ENCODE measurements at regions not wholly inside any gene's neighbourhood (a gene's known extent, or its start where the extent isn't known, plus 50 kb on each side); places are given as distances from the start of the nearest gene placed in this dataset.
"Not testable (repeated sequence)": the region's sequence is repeated elsewhere in the genome, so short reads cannot be mapped to it uniquely, and the experiment has no call there.

DNA sequence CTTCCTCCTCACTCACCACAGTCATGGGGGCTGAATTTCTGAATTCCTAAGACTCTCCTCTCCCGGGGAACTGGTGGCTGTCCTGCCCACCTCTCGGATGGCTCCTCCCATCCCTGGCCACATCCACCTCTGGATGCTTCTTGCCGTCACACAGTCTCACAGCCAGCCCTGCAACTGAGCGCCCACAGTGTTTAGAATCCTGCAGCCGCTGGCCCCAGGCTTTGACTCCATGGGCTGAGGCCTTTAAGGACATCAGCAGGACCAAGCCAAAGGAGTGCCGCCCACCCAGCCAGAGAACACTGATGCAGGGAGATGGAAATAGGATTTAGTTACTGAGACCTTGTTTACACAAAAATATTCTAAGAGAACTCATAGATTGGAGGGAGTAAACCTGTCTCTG, 299.3 kb upstream of the WSB1 start:
- TF ChIP-seq, protein P1, sequence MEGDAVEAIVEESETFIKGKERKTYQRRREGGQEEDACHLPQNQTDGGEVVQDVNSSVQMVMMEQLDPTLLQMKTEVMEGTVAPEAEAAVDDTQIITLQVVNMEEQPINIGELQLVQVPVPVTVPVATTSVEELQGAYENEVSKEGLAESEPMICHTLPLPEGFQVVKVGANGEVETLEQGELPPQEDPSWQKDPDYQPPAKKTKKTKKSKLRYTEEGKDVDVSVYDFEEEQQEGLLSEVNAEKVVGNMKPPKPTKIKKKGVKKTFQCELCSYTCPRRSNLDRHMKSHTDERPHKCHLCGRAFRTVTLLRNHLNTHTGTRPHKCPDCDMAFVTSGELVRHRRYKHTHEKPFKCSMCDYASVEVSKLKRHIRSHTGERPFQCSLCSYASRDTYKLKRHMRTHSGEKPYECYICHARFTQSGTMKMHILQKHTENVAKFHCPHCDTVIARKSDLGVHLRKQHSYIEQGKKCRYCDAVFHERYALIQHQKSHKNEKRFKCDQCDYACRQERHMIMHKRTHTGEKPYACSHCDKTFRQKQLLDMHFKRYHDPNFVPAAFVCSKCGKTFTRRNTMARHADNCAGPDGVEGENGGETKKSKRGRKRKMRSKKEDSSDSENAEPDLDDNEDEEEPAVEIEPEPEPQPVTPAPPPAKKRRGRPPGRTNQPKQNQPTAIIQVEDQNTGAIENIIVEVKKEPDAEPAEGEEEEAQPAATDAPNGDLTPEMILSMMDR (conservative IDR thresholded peaks at IDR 0.05) = not testable (repeated sequence)
- TF ChIP-seq ZFX (IDR thresholded peaks at IDR 0.05) = not testable (repeated sequence)

Data from C4-2B (cell line).